Lower leg skin (tissue), 3 donors: ENCODE measurements at regions not wholly inside any gene's neighbourhood (a gene's known extent, or its start where the extent isn't known, plus 50 kb on each side); places are given as distances from the start of the nearest gene placed in this dataset.

Experiments
- POLR2A ChIP-seq, 2 donors: fragments of 450-650 bp; IDR thresholded peaks; one replicate each; pipeline ENCODE4 v1.6.1; 2016 to 2017; ENCODE audit warnings: antibody characterized with exemption in 2 of 2, mild to moderate bottlenecking in 1 of 2, moderate library complexity in 1 of 2
- TF ChIP-seq, protein P1 (sequence below), 3 donors: fragments of 450-650 bp; IDR thresholded peaks; one replicate each; pipeline ENCODE4 v1.5.1; 2016; ENCODE audit warnings: antibody characterized with exemption in 3 of 3, mild to moderate bottlenecking in 3 of 3, moderate library complexity in 2 of 3

DNA sequence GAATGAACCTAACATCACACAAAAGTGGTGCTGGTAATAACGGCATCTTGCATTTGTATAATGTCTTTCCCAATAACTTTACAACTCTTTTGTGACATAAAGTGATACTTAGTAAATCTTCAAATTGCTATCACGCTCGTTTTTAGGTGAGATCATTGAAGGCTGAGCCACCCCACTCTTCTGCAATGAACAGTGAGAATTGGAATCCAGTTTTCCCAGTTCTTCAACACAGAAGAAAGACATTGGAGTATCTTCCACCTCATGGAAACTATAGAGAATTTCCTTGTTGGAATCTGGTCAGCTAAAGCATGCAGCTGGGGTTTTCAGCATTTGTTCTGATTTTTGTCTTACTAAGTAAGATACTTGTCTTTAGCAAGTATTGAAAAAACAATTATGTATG is 59.9 kb upstream of the NRIP1 start:
- TF ChIP-seq, protein P1, sequence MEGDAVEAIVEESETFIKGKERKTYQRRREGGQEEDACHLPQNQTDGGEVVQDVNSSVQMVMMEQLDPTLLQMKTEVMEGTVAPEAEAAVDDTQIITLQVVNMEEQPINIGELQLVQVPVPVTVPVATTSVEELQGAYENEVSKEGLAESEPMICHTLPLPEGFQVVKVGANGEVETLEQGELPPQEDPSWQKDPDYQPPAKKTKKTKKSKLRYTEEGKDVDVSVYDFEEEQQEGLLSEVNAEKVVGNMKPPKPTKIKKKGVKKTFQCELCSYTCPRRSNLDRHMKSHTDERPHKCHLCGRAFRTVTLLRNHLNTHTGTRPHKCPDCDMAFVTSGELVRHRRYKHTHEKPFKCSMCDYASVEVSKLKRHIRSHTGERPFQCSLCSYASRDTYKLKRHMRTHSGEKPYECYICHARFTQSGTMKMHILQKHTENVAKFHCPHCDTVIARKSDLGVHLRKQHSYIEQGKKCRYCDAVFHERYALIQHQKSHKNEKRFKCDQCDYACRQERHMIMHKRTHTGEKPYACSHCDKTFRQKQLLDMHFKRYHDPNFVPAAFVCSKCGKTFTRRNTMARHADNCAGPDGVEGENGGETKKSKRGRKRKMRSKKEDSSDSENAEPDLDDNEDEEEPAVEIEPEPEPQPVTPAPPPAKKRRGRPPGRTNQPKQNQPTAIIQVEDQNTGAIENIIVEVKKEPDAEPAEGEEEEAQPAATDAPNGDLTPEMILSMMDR (IDR thresholded peaks at IDR 0.05), result no peak
- no peak for TF ChIP-seq POLR2A (IDR thresholded peaks at IDR 0.05)
